HEK293T (cell line): ENCODE measurements at regions not wholly inside any gene's neighbourhood (a gene's known extent, or its start where the extent isn't known, plus 50 kb on each side); places are given as distances from the start of the nearest gene placed in this dataset.

Experiments
- CTCF ChIA-PET: fragments of 350-600 bp; formaldehyde crosslinking; extraction: SDS; loops from one replicate; lab custom pipeline; 2021; ENCODE audit warnings: antibody characterized with exemption, inconsistent platforms; lab: Yijun Ruan, JAX
- POLR2A ChIA-PET: fragments of 350-600 bp; formaldehyde crosslinking; extraction: SDS; loops from one replicate; lab custom pipeline; 2020; ENCODE audit warnings: antibody characterized with exemption, inconsistent platforms; lab: Yijun Ruan, JAX
- DNase-seq: peaks from one replicate; pipeline ENCODE4 v3.0.0; 2012; ENCODE audit warnings: mixed read lengths; ENCODE audit errors: extremely low spot score
- ARNT ChIP-seq: fragments of 450-650 bp; IDR thresholded peaks from 2 replicates; pipeline ENCODE4 v1.6.1; 2017; ENCODE audit warnings: mild to moderate bottlenecking
- BHLHE40 ChIP-seq: fragments of 450-650 bp; IDR thresholded peaks from 2 replicates; pipeline ENCODE4 v1.6.1; 2016; ENCODE audit warnings: mild to moderate bottlenecking, moderate library complexity, borderline replicate concordance
- CTBP1 ChIP-seq: fragments of 450-650 bp; IDR thresholded peaks from 2 replicates; pipeline ENCODE4 v1.6.1; 2016; ENCODE audit warnings: borderline replicate concordance
- ELF4 ChIP-seq: fragments of 450-650 bp; IDR thresholded peaks from 2 replicates; pipeline ENCODE4 v1.6.1; 2017; ENCODE audit warnings: antibody characterized with exemption
- FOXA1 ChIP-seq: fragments of 450-650 bp; IDR thresholded peaks from 2 replicates; pipeline ENCODE4 v1.6.1; 2016; ENCODE audit warnings: mild to moderate bottlenecking
- FOXK2 ChIP-seq: fragments of 450-650 bp; IDR thresholded peaks from 2 replicates; pipeline ENCODE4 v1.6.1; 2016; ENCODE audit warnings: mild to moderate bottlenecking
- FOXM1 ChIP-seq: fragments of 450-650 bp; IDR thresholded peaks from 2 replicates; pipeline ENCODE4 v1.6.1; 2017; ENCODE audit warnings: mild to moderate bottlenecking, borderline replicate concordance
- HDGF ChIP-seq: fragments of 450-650 bp; IDR thresholded peaks from 2 replicates; pipeline ENCODE4 v1.6.1; 2017; ENCODE audit warnings: antibody characterized with exemption, borderline replicate concordance
- L3MBTL2 ChIP-seq: fragments of 450-650 bp; conservative IDR thresholded peaks from 2 replicates; pipeline ENCODE4 v1.6.1; 2016; ENCODE audit warnings: mild to moderate bottlenecking
- LEF1 ChIP-seq: fragments of 450-650 bp; IDR thresholded peaks from 2 replicates; pipeline ENCODE4 v1.6.1; 2017; ENCODE audit warnings: mild to moderate bottlenecking, borderline replicate concordance
- NFRKB ChIP-seq: fragments of 450-650 bp; IDR thresholded peaks from 2 replicates; pipeline ENCODE4 v1.6.1; 2016; ENCODE audit warnings: mild to moderate bottlenecking, moderate library complexity
- PKNOX1 ChIP-seq: fragments of 450-650 bp; IDR thresholded peaks from 2 replicates; pipeline ENCODE4 v1.6.1; 2016
- SP1 ChIP-seq: fragments of 450-650 bp; IDR thresholded peaks from 2 replicates; pipeline ENCODE4 v1.6.1; 2017
- SUZ12 ChIP-seq: fragments of 450-650 bp; IDR thresholded peaks from 2 replicates; pipeline ENCODE4 v1.6.1; 2016; ENCODE audit warnings: mild to moderate bottlenecking
- TARDBP ChIP-seq: fragments of 450-650 bp; IDR thresholded peaks from 2 replicates; pipeline ENCODE4 v1.6.1; 2016
- ZNF384 ChIP-seq: fragments of 450-650 bp; IDR thresholded peaks from 2 replicates; pipeline ENCODE4 v1.6.1; 2016

GRCh38 chr9:103296189-103296588, 301.1 kb downstream of the CYLC2 start:
- ChIA-PET CTCF (no interaction called here), POLR2A (no interaction called here)
- no peak for DNase-seq
- no peak for TF ChIP-seq FOXA1
- TF ChIP-seq FOXM1: no peak
- TF ChIP-seq TARDBP: no peak
- TF ChIP-seq HDGF: no peak
- no peak for TF ChIP-seq LEF1
- TF ChIP-seq L3MBTL2: no peak
- no peak for TF ChIP-seq CTBP1
- TF ChIP-seq ELF4: no peak
- no peak for TF ChIP-seq PKNOX1
- TF ChIP-seq SUZ12: no peak
- no peak for TF ChIP-seq ARNT
- TF ChIP-seq FOXK2: no peak
- no peak for TF ChIP-seq ZNF384

- CTCF ChIA-PET: no interaction called here
- POLR2A ChIA-PET: no interaction called here
- DNase-seq: no peak
- TF ChIP-seq SP1: no peak
- no peak for TF ChIP-seq ELF4
- TF ChIP-seq CTBP1: no peak
These were observed 305.9 kb downstream of the CYLC2 start for GRCh38 chr9:103301051-103301450.

GRCh38 chr9:103304797-103305196, 309.7 kb downstream of the CYLC2 start:
- CTCF ChIA-PET: no interaction called here
- POLR2A ChIA-PET: no interaction called here
- TF ChIP-seq NFRKB: no peak
- TF ChIP-seq LEF1: no peak
- no peak for TF ChIP-seq FOXM1
- TF ChIP-seq SP1: no peak
- no peak for TF ChIP-seq ELF4
- no peak for TF ChIP-seq ZNF384
- TF ChIP-seq TARDBP: no peak
- TF ChIP-seq SUZ12: no peak
- no peak for DNase-seq

GRCh38 chr9:103319979-103320378, 324.8 kb downstream of the CYLC2 start:
- no peak for DNase-seq
- TF ChIP-seq TARDBP (no peak), ARNT (no peak), NFRKB (no peak), FOXA1 (no peak), PKNOX1 (no peak), CTBP1 (no peak), HDGF (no peak), ZNF384 (no peak), FOXM1 (no peak), SUZ12 (no peak), LEF1 (no peak), L3MBTL2 (no peak)
- ChIA-PET CTCF (interaction anchor here (0.6 to 0.7 kb wide), 2 partner anchors 701 to 1526 kb away, joined by 4 read pairs; no protein-coding TSS in a partner anchor), POLR2A (no interaction called here)

GRCh38 chr9:103323699-103324098, 328.6 kb downstream of the CYLC2 start:
- ChIA-PET POLR2A (no interaction called here), CTCF (no interaction called here)
- DNase-seq: no peak
- TF ChIP-seq SUZ12 (no peak), SP1 (no peak), ZNF384 (no peak), L3MBTL2 (no peak), LEF1 (no peak), FOXK2 (no peak), ELF4 (no peak), FOXM1 (no peak), HDGF (no peak), CTBP1 (no peak), TARDBP (no peak), NFRKB (no peak), PKNOX1 (no peak), BHLHE40 (no peak), ARNT (no peak), FOXA1 (no peak)

GRCh38 chr9:103335461-103335860, 340.3 kb downstream of the CYLC2 start:
- CTCF ChIA-PET: no interaction called here
- DNase-seq: no peak
- POLR2A ChIA-PET: no interaction called here
- TF ChIP-seq HDGF (no peak), SUZ12 (no peak), TARDBP (no peak), FOXK2 (no peak), PKNOX1 (no peak), FOXM1 (no peak), LEF1 (no peak), ELF4 (no peak), FOXA1 (no peak), SP1 (no peak), CTBP1 (no peak), NFRKB (no peak), BHLHE40 (no peak), ZNF384 (no peak), ARNT (no peak)
